GM18505 (cell line): ENCODE measurements at regions not wholly inside any gene's neighbourhood (a gene's known extent, or its start where the extent isn't known, plus 50 kb on each side); places are given as distances from the start of the nearest gene placed in this dataset.

Experiments used
- ATAC-seq: cut with Tn5 transposase; IDR thresholded peaks from one replicate; pipeline ENCODE4 v1.9.1; 2021; ENCODE audit not compliant: unreplicated experiment
- POLR2A ChIP-seq: IDR thresholded peaks from 4 replicates; pipeline ENCODE4 v1.6.1; 2011; ENCODE audit warnings: borderline replicate concordance; ENCODE audit not compliant: insufficient read depth, insufficient read length; ENCODE audit errors: extremely low read depth

- no peak for ATAC-seq
- TF ChIP-seq POLR2A: no peak
These were observed 131.1 kb upstream of the CHST15 start for GRCh38 chr10:124224331-124225028.

GRCh38 chr10:124223711-124224085 is 130.3 kb upstream of the CHST15 start:
- ATAC-seq: no peak
- no peak for TF ChIP-seq POLR2A

DNA sequence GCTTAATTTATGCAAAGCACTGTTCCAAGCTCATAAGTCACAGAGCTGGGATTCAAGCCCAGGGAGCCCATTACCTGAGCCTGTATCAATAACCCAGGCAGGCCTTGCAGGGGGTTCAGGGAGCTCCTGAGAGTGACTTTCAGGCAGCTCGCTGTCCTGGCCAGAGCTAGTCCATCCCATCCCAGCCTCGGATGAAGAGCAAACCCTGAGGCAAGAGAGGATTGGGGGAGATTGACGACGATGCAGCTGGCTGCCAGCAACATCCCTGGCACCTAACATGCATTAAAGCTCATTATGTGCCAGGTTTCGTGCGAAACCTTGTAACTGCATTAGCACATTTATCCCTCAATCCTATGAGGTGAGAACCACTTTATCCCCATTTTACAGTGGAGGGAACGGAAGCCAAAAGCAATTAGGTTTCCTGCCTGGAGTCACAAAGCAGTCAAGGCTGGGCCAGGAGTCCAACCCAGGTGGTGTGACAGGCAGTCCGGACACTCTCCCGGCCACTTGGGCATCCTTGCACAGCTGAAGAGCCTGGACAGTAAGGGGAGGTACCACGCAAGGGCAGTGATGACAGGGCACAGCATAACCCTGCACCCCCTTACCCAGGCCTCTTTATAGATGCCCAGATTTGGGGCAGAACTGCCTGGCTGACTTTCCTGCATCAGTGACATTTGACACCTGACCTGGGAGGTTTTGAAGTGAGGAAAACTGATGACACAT is 129.8 kb upstream of the CHST15 start:
- no peak for ATAC-seq
- TF ChIP-seq POLR2A: no peak

- no peak for ATAC-seq
These were observed 129.1 kb upstream of the CHST15 start for GRCh38 chr10:124222318-124222987.

DNA sequence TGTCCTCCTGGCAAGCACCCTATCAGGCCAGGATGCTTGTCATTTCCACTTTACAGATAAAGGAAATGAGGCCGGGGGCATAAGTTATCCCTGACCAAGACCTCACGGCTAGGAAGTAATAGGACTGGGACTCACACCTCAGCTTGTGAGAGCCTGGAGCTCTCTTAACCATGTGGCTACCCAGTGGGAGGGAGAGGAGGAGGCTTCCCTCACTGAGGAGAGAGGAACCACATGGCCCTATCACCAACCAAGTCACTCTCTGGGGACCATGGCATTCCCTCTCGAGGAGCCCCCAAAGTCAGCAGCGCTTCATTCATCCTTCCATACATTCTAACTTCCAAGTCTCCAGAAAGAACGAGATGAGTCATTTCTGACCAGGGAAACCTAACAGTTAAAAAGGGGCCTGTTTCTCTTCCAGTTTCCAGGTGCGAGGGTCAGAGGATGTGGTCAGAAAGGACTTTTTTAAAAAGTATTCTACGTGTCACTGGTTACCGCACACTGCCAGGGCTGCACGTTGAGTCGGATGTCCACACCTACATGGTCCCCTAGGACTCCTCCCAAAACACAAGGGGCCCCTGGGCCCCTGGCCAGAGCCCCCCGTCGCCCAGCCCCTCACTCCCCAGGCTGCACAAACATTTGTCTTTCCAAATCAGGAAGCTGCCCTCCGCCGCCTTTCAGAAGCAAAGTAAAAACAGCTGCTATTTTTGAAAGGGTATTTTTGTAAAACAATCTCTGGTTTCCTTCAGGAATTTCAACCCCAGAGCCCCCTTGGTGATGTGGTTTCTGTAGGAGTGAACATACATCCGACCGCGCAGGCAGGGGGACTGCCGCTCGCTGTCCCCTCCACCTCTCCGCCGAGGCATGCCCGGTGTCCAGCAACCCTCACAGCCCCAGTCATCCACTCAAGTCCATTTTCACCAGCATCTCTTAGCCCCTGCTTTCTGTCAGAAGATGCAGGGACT is 128.2 kb upstream of the CHST15 start:
- peak; percentile 39 for ATAC-seq

More at GRCh38 chr10:124222318-124222987, 129.1 kb upstream of the CHST15 start:
- TF ChIP-seq POLR2A: no peak

DNA sequence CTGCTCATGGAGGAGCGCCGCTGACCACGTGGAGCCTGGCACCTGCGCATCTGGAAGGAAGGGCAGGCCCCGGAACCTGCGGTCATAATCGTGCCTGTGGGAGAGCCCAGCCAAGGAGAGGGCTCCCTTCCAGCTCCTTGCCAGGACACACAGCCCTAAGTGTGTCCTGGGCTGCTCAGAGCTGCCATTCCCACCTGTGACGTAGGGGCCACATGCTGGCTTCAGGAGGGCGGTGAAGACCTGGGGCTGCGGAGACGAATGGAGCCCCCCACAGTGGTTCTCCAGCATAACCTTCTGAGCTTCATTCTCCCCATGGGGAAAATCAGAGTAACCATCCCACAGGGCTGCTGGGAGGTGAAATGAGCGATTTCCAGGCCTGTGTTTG is 127.6 kb upstream of the CHST15 start:
- TF ChIP-seq POLR2A: no peak
- ATAC-seq: no peak

More for the DNA sequence above, 128.2 kb upstream of the CHST15 start:
- TF ChIP-seq POLR2A: no peak

- no peak for ATAC-seq
- no peak for TF ChIP-seq POLR2A
These were observed 127.1 kb upstream of the CHST15 start for GRCh38 chr10:124220547-124220946.

DNA sequence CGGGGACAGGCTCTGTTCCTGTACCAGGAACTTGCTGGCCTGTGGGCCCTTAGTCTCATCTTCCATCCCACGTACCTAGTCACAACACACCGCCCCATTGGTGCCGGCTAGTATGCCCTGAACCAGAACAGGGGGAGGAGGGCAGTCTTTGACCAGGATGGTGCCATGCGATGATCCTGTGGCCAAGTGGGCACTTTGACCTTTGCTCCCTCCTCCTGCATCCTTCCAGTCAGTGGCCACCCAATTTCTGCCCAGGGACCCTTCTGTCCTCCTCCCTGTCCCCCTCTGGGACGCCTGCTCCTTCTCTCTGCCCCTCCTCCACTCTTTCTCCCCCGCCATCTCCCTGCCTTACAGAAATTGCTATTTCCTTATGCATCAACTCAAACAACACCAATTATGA is 126.3 kb upstream of the CHST15 start:
- no peak for ATAC-seq
- no peak for TF ChIP-seq POLR2A

- ATAC-seq: no peak
- TF ChIP-seq POLR2A: no peak
These were observed 125.7 kb upstream of the CHST15 start for GRCh38 chr10:124219062-124219461.

- TF ChIP-seq POLR2A: no peak
- ATAC-seq: no peak
These were observed 124.8 kb upstream of the CHST15 start for GRCh38 chr10:124217906-124218804.

GRCh38 chr10:124217031-124217430 is 123.6 kb upstream of the CHST15 start:
- no peak for TF ChIP-seq POLR2A
- no peak for ATAC-seq
